ENCODE measurements at regions not wholly inside any gene's neighbourhood (a gene's known extent, or its start where the extent isn't known, plus 50 kb on each side); places are given as distances from the start of the nearest gene placed in this dataset.
"Not testable (repeated sequence)": the region's sequence is repeated elsewhere in the genome, so short reads cannot be mapped to it uniquely, and the experiment has no call there.

GRCh38 chr2:226116346-226116745 lies 683.3 kb downstream of the IRS1 start:
- DNase-seq, result no peak

- DNase-seq, result no peak
These were observed 683.8 kb downstream of the IRS1 start for GRCh38 chr2:226115832-226116200.

GRCh38 chr2:226115102-226115831 lies 684.4 kb downstream of the IRS1 start:
- no peak for DNase-seq

- DNase-seq, result no peak
These were observed 685.2 kb downstream of the IRS1 start for GRCh38 chr2:226114436-226114835.

GRCh38 chr2:226098861-226099745 lies 699.6 kb downstream of the NYAP2 start:
- no peak for DNase-seq

- DNase-seq, result no peak
These were observed 695.5 kb downstream of the NYAP2 start for GRCh38 chr2:226095058-226095457.

GRCh38 chr2:226093364-226093763 lies 693.9 kb downstream of the NYAP2 start:
- DNase-seq, result no peak

GRCh38 chr2:226088366-226088674 lies 688.8 kb downstream of the NYAP2 start:
- no peak for DNase-seq

- DNase-seq, result no peak
These were observed 688.2 kb downstream of the NYAP2 start for GRCh38 chr2:226087505-226088365.

- DNase-seq, result no peak
These were observed 687.5 kb downstream of the NYAP2 start for GRCh38 chr2:226087051-226087450.

GRCh38 chr2:226086190-226086589 lies 686.7 kb downstream of the NYAP2 start:
- no peak for DNase-seq

GRCh38 chr2:226085425-226085824 lies 685.9 kb downstream of the NYAP2 start:
- not testable (repeated sequence) for DNase-seq

GRCh38 chr2:226080334-226080733 lies 680.8 kb downstream of the NYAP2 start:
- no peak for DNase-seq

GRCh38 chr2:226079671-226080181 lies 680.2 kb downstream of the NYAP2 start:
- no peak for DNase-seq

- DNase-seq, result no peak
These were observed 679.7 kb downstream of the NYAP2 start for GRCh38 chr2:226079196-226079595.

- DNase-seq, result no peak
These were observed 679.2 kb downstream of the NYAP2 start for GRCh38 chr2:226078666-226079065.

GRCh38 chr2:226077841-226078240 lies 678.3 kb downstream of the NYAP2 start:
- DNase-seq, result no peak

GRCh38 chr2:226077031-226077430 lies 677.5 kb downstream of the NYAP2 start:
- no peak for DNase-seq

GRCh38 chr2:226076529-226076928 lies 677.0 kb downstream of the NYAP2 start:
- no peak for DNase-seq

GRCh38 chr2:226074391-226074790 lies 674.9 kb downstream of the NYAP2 start:
- DNase-seq, result no peak

- DNase-seq, result no peak
These were observed 674.1 kb downstream of the NYAP2 start for GRCh38 chr2:226073496-226074160.

GRCh38 chr2:226066873-226067272 lies 667.4 kb downstream of the NYAP2 start:
- DNase-seq, result no peak

- DNase-seq, result no peak
These were observed 666.9 kb downstream of the NYAP2 start for GRCh38 chr2:226066391-226066790.

Data from stimulated activated CD4-positive, alpha-beta T cell treated with anti-CD3 and anti-CD28 coated beads, Interleukin-2, amount 100 ng/mL, for 24 hours (primary cell).